ENCODE measurements at regions not wholly inside any gene's neighbourhood (a gene's known extent, or its start where the extent isn't known, plus 50 kb on each side); places are given as distances from the start of the nearest gene placed in this dataset.

DNA sequence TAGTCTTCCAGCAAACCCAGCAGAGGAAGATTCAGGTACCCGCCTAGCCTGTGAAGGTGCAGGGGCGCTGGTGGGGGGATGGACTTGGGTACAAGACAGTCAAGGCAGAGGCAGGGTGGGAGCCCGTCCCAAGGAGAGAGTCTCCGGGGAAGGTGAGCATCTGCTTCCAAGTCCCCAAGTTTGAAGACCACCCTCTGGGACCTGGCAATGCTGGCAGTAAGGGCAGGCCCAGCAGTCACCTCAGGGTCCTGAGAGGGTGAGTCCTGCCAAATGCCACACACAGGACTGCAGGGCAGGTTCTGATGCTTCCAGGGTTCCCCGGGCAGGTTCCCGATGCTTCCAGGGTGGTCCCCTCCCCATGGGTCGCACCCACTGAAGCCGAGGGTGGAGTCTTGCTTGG lies 261.8 kb upstream of the IRX1 start:
- Histone ChIP-seq H3K4me3 (ENCODE audit: low read depth, low read length) (no peak overlapping the region), H3K36me3 (replicated peaks) (no peaks in the 10 kb centered on the region), H3K27ac (no peak overlapping the region), H3K27me3 (replicated peaks) (no peaks in the 10 kb centered on the region)
- TF ChIP-seq, protein P1, sequence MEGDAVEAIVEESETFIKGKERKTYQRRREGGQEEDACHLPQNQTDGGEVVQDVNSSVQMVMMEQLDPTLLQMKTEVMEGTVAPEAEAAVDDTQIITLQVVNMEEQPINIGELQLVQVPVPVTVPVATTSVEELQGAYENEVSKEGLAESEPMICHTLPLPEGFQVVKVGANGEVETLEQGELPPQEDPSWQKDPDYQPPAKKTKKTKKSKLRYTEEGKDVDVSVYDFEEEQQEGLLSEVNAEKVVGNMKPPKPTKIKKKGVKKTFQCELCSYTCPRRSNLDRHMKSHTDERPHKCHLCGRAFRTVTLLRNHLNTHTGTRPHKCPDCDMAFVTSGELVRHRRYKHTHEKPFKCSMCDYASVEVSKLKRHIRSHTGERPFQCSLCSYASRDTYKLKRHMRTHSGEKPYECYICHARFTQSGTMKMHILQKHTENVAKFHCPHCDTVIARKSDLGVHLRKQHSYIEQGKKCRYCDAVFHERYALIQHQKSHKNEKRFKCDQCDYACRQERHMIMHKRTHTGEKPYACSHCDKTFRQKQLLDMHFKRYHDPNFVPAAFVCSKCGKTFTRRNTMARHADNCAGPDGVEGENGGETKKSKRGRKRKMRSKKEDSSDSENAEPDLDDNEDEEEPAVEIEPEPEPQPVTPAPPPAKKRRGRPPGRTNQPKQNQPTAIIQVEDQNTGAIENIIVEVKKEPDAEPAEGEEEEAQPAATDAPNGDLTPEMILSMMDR (IDR thresholded peaks at IDR 0.05; ENCODE audit: low read depth, low read length, missing control alignments) = no peak
- in situ Hi-C loops (cut with HindIII; ENCODE audit: low pct_ligation_motif_present, low sequenced_read_pairs) = no loop called here
- no peak for DNase-seq

DNA sequence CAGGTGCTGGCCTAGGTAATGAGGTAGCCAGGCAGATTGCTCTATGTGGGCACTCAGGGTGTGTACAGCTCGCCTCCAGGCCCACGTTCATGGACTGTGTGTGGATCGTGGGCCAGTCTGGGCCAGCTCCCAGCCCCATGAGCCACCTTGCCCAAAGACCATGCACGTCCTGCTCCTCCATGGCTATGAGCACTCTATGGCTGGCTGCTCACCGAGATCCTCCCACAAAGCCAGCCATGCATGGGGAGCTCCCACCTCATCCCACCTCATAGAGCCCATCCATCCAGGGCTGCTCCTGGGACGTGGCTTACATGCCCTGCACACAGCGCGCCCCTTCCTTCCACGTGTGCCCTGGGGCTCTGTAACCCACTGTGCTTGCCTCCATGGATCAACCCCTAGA lies 262.5 kb upstream of the IRX1 start:
- Histone ChIP-seq H3K4me3 (ENCODE audit: low read depth, low read length) (no peak overlapping the region), H3K27me3 (replicated peaks) (no peaks in the 10 kb centered on the region), H3K36me3 (replicated peaks) (no peaks in the 10 kb centered on the region), H3K27ac (no peak overlapping the region)
- in situ Hi-C loops (cut with HindIII; ENCODE audit: low pct_ligation_motif_present, low sequenced_read_pairs) = no loop called here
- TF ChIP-seq, protein P1 (IDR thresholded peaks at IDR 0.05; ENCODE audit: low read depth, low read length, missing control alignments) = no peak
- DNase-seq = no peak

DNA sequence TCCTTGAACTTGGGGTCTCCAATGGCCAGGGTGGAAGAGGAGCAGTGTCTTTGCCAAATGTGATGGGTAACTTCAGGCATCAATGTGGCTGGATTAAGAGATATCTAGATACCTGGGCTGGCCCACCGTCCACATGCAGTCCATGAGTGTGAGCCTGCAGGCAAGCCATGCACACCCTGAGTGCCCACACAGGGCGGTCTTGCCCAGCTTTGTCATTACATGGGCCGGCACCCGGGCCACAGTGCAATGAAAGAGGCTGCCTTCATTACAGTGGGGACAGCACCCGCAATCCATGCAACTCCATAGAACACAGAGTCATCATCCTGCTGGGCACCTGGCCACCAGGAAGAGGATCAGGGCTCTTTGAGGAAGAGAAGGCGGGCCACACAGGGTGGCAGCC lies 263.8 kb upstream of the IRX1 start:
- in situ Hi-C loops (cut with HindIII; ENCODE audit: low pct_ligation_motif_present, low sequenced_read_pairs) = no loop called here
- no peak overlapping the region for H3K27ac ChIP-seq
- no peak overlapping the region for H3K4me3 ChIP-seq (ENCODE audit: low read depth, low read length)
- no peaks in the 10 kb centered on the region for H3K36me3 ChIP-seq (replicated peaks)
- TF ChIP-seq, protein P1 (IDR thresholded peaks at IDR 0.05; ENCODE audit: low read depth, low read length, missing control alignments) = no peak
- H3K27me3 ChIP-seq (replicated peaks) = no peaks in the 10 kb centered on the region
- DNase-seq = no peak

DNA sequence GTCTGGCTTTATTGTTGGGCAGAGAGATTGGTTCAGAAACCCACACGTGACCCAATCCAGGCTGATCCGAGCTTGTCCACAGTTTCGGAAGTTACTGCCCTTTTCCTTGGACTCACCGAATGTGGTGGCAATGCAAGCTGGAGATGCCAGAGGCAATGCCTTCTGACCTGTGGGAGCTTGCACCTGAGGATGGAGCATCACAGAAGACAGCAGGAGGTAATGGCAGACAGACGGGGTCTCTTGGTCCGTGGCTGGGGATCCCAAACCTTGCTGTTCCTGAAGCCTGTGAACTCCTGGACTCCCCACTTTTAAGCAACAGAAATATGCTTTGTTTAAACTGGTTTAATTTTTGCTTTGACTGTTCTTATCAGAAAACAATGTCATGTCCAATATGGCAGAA lies 265.2 kb upstream of the IRX1 start:
- TF ChIP-seq, protein P1 (IDR thresholded peaks at IDR 0.05; ENCODE audit: low read depth, low read length, missing control alignments) = no peak
- Histone ChIP-seq H3K27ac (no peak overlapping the region), H3K4me3 (ENCODE audit: low read depth, low read length) (no peak overlapping the region), H3K27me3 (replicated peaks) (no peaks in the 10 kb centered on the region), H3K36me3 (replicated peaks) (no peaks in the 10 kb centered on the region)
- in situ Hi-C loops (cut with HindIII; ENCODE audit: low pct_ligation_motif_present, low sequenced_read_pairs) = no loop called here
- no peak for DNase-seq

DNA sequence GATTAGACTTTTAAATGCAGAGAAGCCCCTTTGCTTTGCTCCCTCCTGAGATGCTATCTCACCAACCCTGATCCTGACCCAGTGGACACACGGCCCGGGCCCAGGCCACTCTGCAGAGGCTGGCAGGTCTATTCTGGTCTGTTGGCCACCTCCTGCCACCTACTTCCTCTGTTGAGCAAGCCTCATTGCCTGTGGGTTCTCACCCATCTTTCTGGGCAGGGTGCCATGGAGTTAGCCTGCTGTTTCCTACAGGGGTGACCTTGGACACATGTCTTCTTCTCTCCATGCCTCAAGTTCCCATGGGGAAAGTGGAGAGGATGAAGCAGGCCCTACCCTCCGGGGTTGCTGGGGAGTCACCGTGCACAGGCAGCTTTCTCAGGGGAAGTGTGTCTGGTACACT lies 266.2 kb upstream of the IRX1 start:
- H3K27ac ChIP-seq = no peak overlapping the region
- H3K36me3 ChIP-seq (replicated peaks) = no peaks in the 10 kb centered on the region
- DNase-seq = no peak
- H3K4me3 ChIP-seq (ENCODE audit: low read depth, low read length) = no peak overlapping the region
- TF ChIP-seq, protein P1 (IDR thresholded peaks at IDR 0.05; ENCODE audit: low read depth, low read length, missing control alignments) = no peak
- in situ Hi-C loops (cut with HindIII; ENCODE audit: low pct_ligation_motif_present, low sequenced_read_pairs) = no loop called here
- no peaks in the 10 kb centered on the region for H3K27me3 ChIP-seq (replicated peaks)

DNA sequence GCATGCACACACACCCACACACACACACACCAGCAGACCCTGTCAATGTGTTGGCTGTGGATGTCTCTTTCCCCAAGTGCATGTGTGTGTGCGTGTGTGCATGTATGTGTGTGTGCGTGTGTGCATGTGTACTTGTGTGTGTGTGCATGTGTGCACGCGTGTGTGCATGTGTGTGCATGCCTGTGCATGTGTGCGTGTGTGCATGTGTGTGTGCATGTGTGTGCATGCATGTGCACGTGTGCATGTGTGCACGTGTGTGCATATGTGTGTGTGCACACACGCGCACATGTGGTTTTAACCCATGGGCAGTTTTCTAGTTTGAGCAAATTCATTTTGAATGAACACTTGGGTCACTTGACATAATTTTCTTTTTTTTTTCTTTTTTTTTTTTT lies 268.8 kb upstream of the IRX1 start:
- Histone ChIP-seq H3K27me3 (replicated peaks) (no peaks in the 10 kb centered on the region), H3K4me3 (ENCODE audit: low read depth, low read length) (no peak overlapping the region), H3K36me3 (replicated peaks) (no peaks in the 10 kb centered on the region), H3K27ac (no peak overlapping the region)
- in situ Hi-C loops (cut with HindIII; ENCODE audit: low pct_ligation_motif_present, low sequenced_read_pairs) = no loop called here
- DNase-seq = no peak
- TF ChIP-seq, protein P1 (IDR thresholded peaks at IDR 0.05; ENCODE audit: low read depth, low read length, missing control alignments) = no peak
